ENCODE measurements at regions not wholly inside any gene's neighbourhood (a gene's known extent, or its start where the extent isn't known, plus 50 kb on each side); places are given as distances from the start of the nearest gene placed in this dataset.

- TF ChIP-seq POLR2A (IDR thresholded peaks at IDR 0.05; ENCODE audit: low read depth, low read length) (no peak), USF2 (IDR thresholded peaks at IDR 0.05; ENCODE audit: low read depth, low read length) (no peak), CEBPB (IDR thresholded peaks at IDR 0.05; ENCODE audit: low read depth, low read length) (no peak), FOS (IDR thresholded peaks at IDR 0.05; ENCODE audit: low read depth, low read length) (no peak), MAFK (IDR thresholded peaks at IDR 0.05; ENCODE audit: low read depth, low read length) (no peak), MAZ (IDR thresholded peaks at IDR 0.05; ENCODE audit: borderline replicate concordance, low read depth, low read length) (no peak), BHLHE40 (IDR thresholded peaks at IDR 0.05; ENCODE audit: low read depth, low read length) (no peak), RFX5 (IDR thresholded peaks at IDR 0.05; ENCODE audit: low read depth, low read length) (no peak), ELK1 (IDR thresholded peaks at IDR 0.05; ENCODE audit: borderline replicate concordance, low read depth, low read length) (no peak), CTCF (conservative IDR thresholded peaks at IDR 0.05; ENCODE audit: low read depth, low read length) (no peak), NFE2L2 (IDR thresholded peaks at IDR 0.05; ENCODE audit: low read depth, low read length) (no peak), MXI1 (IDR thresholded peaks at IDR 0.05; ENCODE audit: borderline replicate concordance, low read depth, low read length) (no peak), CHD1 (IDR thresholded peaks at IDR 0.05; ENCODE audit: low read depth, low read length) (no peak), RAD21 (IDR thresholded peaks at IDR 0.05; ENCODE audit: low read length) (no peak), SMC3 (IDR thresholded peaks at IDR 0.05; ENCODE audit: low read depth, low read length) (no peak), RCOR1 (IDR thresholded peaks at IDR 0.05; ENCODE audit: insufficient replicate concordance, low read length) (no peak)
- Histone ChIP-seq H2BK20ac (ENCODE audit: low read depth, low read length) (no peak overlapping the region), H3K56ac (ENCODE audit: extremely low read depth, insufficient read depth, low read length) (no peak overlapping the region), H3K18ac (ENCODE audit: low read depth, low read length) (no peak overlapping the region), H3K23ac (ENCODE audit: low read depth, low read length) (no peak overlapping the region), H3K27me3 (ENCODE audit: control insufficient read depth, insufficient read depth, low read length) (no peaks in the 10 kb centered on the region), H3K4me1 (ENCODE audit: control insufficient read depth, insufficient read depth, low read length) (peaks cover 5% of the 10 kb centered on the region), H2AK9ac (replicated peaks; ENCODE audit: low read depth, low read length, poor library complexity) (no peak overlapping the region), H3K14ac (replicated peaks; ENCODE audit: low read depth, low read length) (no peak overlapping the region), H2BK5ac (ENCODE audit: low read depth, low read length, poor library complexity, severe bottlenecking) (no peak overlapping the region), H2AFZ (replicated peaks; ENCODE audit: low read length, poor library complexity) (no peak overlapping the region), H3K9me1 (ENCODE audit: insufficient read depth, low read length) (no peaks in the 10 kb centered on the region), H2BK15ac (ENCODE audit: low read depth, low read length) (no peak overlapping the region), H3K36me3 (ENCODE audit: control insufficient read depth, insufficient read depth, low read length) (no peaks in the 10 kb centered on the region), H3K27ac (ENCODE audit: insufficient read depth, low read length) (no peak overlapping the region), H3K4ac (ENCODE audit: low read depth, low read length) (no peak overlapping the region), H3K4me3 (ENCODE audit: insufficient read depth, low read depth, low read length) (no peak overlapping the region), H4K91ac (ENCODE audit: insufficient read depth, low read depth, low read length) (no peak overlapping the region), H4K5ac (ENCODE audit: low read depth, low read length) (no peak overlapping the region), H3K79me1 (ENCODE audit: low read depth in 1 of 2, low read length in 2 of 2) (no peaks in the 10 kb centered on the region), H2BK120ac (ENCODE audit: low read depth, low read length) (no peak overlapping the region), H4K20me1 (ENCODE audit: insufficient read depth, low read length) (no peaks in the 10 kb centered on the region), H2AK5ac (ENCODE audit: low read depth, low read length) (no peak overlapping the region), H3K9ac (ENCODE audit: low read depth, low read length) (no peak overlapping the region), H3K4me2 (ENCODE audit: low read depth, low read length) (no peak overlapping the region), H3K9me3 (ENCODE audit: control insufficient read depth, insufficient read depth, low read length) (peaks cover 2% of the 10 kb centered on the region; the same call in 1 of the 2 replicates), H4K8ac (ENCODE audit: low read depth in 2 of 2, low read length in 2 of 2) (no peak overlapping the region)
- CTCF ChIA-PET = no interaction called here
- ATAC-seq (ENCODE audit: low read depth) = no peak
- intact Hi-C loops (cut with micrococcal nuclease) (no loop called here), in situ Hi-C loops (cut with MboI; ENCODE audit: low sequenced_read_pairs) (no loop called here), dilution Hi-C loops (cut with HindIII; ENCODE audit: low sequenced_read_pairs, unreplicated experiment) (no loop called here)
- POLR2A ChIA-PET (ENCODE audit: unreplicated experiment) = no interaction called here
- 100% methylated on average over 1 of the region's 4 CpGs; no CpG with 5 or more reads in 1 of the 2 experiments for WGBS, 2 experiments (ENCODE audit: extremely low coverage in 2 of 2, insufficient read length in 1 of 2)
- no peak for DNase-seq
- BruUV-seq (replicated peaks) = no TSS peak
Measured at GRCh38 chr4:128376958-128377357, 89.3 kb upstream of the PGRMC2 start.

Data from IMR-90 (cell line).